B cell (primary cell): ENCODE measurements at regions not wholly inside any gene's neighbourhood (a gene's known extent, or its start where the extent isn't known, plus 50 kb on each side); places are given as distances from the start of the nearest gene placed in this dataset.

Experiments used
- ATAC-seq: fragments of 200-7000 bp; cut with Tn5 transposase; one replicate; pipeline ENCODE4 v1.10.0; 2021; ENCODE audit warnings: low read depth, mild to moderate bottlenecking, moderate number of reproducible peaks, moderate library complexity
- CTCF ChIA-PET: fragments of 350-600 bp; sonication (Branson Sonifier 250); formaldehyde crosslinking; loops from one replicate; lab custom pipeline; 2021; ENCODE audit warnings: antibody characterized with exemption, inconsistent platforms; lab: Charles Lee
- POLR2A ChIA-PET: fragments of 350-600 bp; sonication (Branson Sonifier 250); formaldehyde crosslinking; loops from one replicate; lab custom pipeline; 2021; ENCODE audit warnings: antibody characterized with exemption; lab: Charles Lee
- DNase-seq: peaks from one replicate; pipeline ENCODE4 v3.0.0; 2013
- H2AFZ ChIP-seq: 2 replicates; pipeline ENCODE4 v1.6.1; 2012; ENCODE audit warnings: mild to moderate bottlenecking, low read depth, low read length; ENCODE audit not compliant: insufficient read depth, poor library complexity, severe bottlenecking
- H3K27ac ChIP-seq, 2 donors: 1 replicate in 1 of 2; 2 replicates in 1 of 2; pipeline ENCODE4 v1.5.1; 2012 to 2013; ENCODE audit warnings: low read length in 2 of 2, mild to moderate bottlenecking in 2 of 2, moderate library complexity in 1 of 2
- H3K27me3 ChIP-seq, 4 experiments: fragments of 200-600 bp in 1 of 4; sonication (generic) in 1 of 4; replicated peaks in 1 of 4; 1 replicate in 2 of 4; 2 replicates in 2 of 4; pipeline versions ENCODE4 v1.6.1 to v1.7.0; 2013 to 2016; ENCODE audit warnings: low read length in 3 of 4, mild to moderate bottlenecking in 2 of 4, mixed read lengths in 1 of 4, moderate library complexity in 1 of 4; ENCODE audit not compliant: insufficient read depth in 4 of 4, control insufficient read depth in 3 of 4; ENCODE audit errors: control extremely low read depth in 1 of 4
- H3K36me3 ChIP-seq, 2 experiments: replicated peaks in 1 of 2; 1 replicate in 1 of 2; 2 replicates in 1 of 2; pipeline versions ENCODE4 v1.6.1 to v1.7.1; 2013; ENCODE audit warnings: low read length in 1 of 2; ENCODE audit not compliant: insufficient read depth in 2 of 2, control insufficient read depth in 1 of 2; ENCODE audit errors: control extremely low read depth in 1 of 2, extremely low read depth in 1 of 2
- H3K4me1 ChIP-seq, 2 donors: fragments of 200-600 bp in 1 of 2; sonication (generic) in 1 of 2; 1 replicate in 1 of 2; 2 replicates in 1 of 2; pipeline versions ENCODE4 v1.5.1 to v1.6.1; 2013 to 2017; ENCODE audit warnings: low read length in 2 of 2; ENCODE audit not compliant: control insufficient read depth in 2 of 2, insufficient read depth in 2 of 2
- H3K4me2 ChIP-seq: replicated peaks from 2 replicates; pipeline ENCODE3; 2012; ENCODE audit warnings: mild to moderate bottlenecking, low read depth, low read length; ENCODE audit not compliant: poor library complexity, severe bottlenecking
- H3K4me3 ChIP-seq, 5 experiments: fragments of 200-600 bp in 1 of 5; sonication (generic) in 1 of 5; 1 replicate in 3 of 5; 2 replicates in 2 of 5; pipeline versions ENCODE4 v1.5.1 to v1.7.0; 2011 to 2016; ENCODE audit warnings: low read length in 4 of 5, mild to moderate bottlenecking in 4 of 5, low read depth in 2 of 5, control low read depth in 1 of 5, moderate library complexity in 1 of 5; ENCODE audit not compliant: insufficient read depth in 1 of 5; ENCODE audit errors: control extremely low read depth in 1 of 5, extremely low read depth in 1 of 5
- H3K79me2 ChIP-seq: fragments of 200-600 bp; sonication (generic); one replicate; pipeline ENCODE4 v1.6.0; 2016; ENCODE audit warnings: low read length; ENCODE audit not compliant: control insufficient read depth, insufficient read depth
- H3K9ac ChIP-seq: fragments of 200-600 bp; sonication (generic); 2 replicates; pipeline ENCODE4 v1.6.1; 2017; ENCODE audit warnings: mild to moderate bottlenecking, low read length, moderate library complexity
- H3K9me3 ChIP-seq, 3 donors: one replicate each; pipeline versions ENCODE4 v1.6.1 to v1.7.1; 2013; ENCODE audit warnings: low read length in 2 of 3; ENCODE audit not compliant: control insufficient read depth in 2 of 3, insufficient read depth in 1 of 3; ENCODE audit errors: control extremely low read depth in 1 of 3
- H4K20me1 ChIP-seq: 2 replicates; pipeline ENCODE4 v1.6.0; 2012; ENCODE audit warnings: mild to moderate bottlenecking, low read length; ENCODE audit not compliant: insufficient read depth, control insufficient read depth, poor library complexity, severe bottlenecking
- H3K27ac Mint-ChIP-seq: one replicate; pipeline ENCODE4 v1.8.0; 2021; ENCODE audit warnings: mixed read lengths
- H3K27me3 Mint-ChIP-seq: one replicate; pipeline ENCODE4 v1.8.0; 2021; ENCODE audit warnings: mixed read lengths
- H3K4me1 Mint-ChIP-seq: one replicate; pipeline ENCODE4 v1.8.0; 2021; ENCODE audit warnings: mixed read lengths
- H3K4me3 Mint-ChIP-seq: one replicate; pipeline ENCODE4 v1.8.0; 2021; ENCODE audit warnings: mixed read lengths
- H3K9me3 Mint-ChIP-seq: one replicate; pipeline ENCODE4 v1.8.0; 2022; ENCODE audit warnings: mixed read lengths; ENCODE audit not compliant: insufficient read depth
- EZH2 ChIP-seq: IDR thresholded peaks from 2 replicates; pipeline ENCODE4 v1.6.1; 2012; ENCODE audit warnings: borderline replicate concordance, low read depth, mild to moderate bottlenecking, moderate library complexity, low read length; ENCODE audit not compliant: insufficient read depth, poor library complexity, severe bottlenecking
- WGBS: methylation state at CpG from one replicate; pipeline ENCODE4 v1.1.5; 2013; ENCODE audit warnings: missing lambda C conversion rate; ENCODE audit not compliant: insufficient coverage; 5-methylcytosine and 5-hydroxymethylcytosine counted together
- intact Hi-C: fragments of 100-400 bp; cut with micrococcal nuclease; formaldehyde crosslinking; loops from one replicate; pipeline ENCODE4 v1.10.0; 2022
- TF ChIP-seq, protein P1 (sequence below): fragments of 200-600 bp; IDR thresholded peaks from one replicate; pipeline ENCODE4 v1.8.0; 2022; ENCODE audit warnings: antibody characterized with exemption, mild to moderate bottlenecking

DNA sequence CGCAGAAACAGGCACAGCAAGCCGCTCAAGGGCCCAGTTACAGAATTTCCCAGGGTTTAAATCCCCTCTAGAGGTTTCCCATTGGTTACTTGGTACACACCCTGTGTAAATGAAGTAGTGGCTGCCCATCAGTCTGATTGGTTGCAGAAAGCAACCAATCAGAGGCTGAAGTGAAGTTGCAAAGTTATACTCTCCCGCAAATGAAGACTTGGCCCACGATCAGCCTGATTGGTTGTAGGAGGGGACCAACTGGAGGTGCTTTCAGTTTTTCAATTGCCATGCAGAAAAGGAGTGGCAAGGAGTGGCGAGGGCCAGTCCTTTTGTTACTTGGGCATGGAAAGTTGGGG is 909.2 kb upstream of the AUTS2 start:
- Histone ChIP-seq H2AFZ (no peak overlapping the region), H3K4me3 (no peak overlapping the region), H3K27ac (no peak overlapping the region), H3K9me3 (peaks cover 0 to 4% (median 0%) of the 10 kb centered on the region in 3 donors), H3K4me1 (no peaks in the 10 kb centered on the region), H3K36me3 (no peaks in the 10 kb centered on the region), H3K27me3 (no peaks in the 10 kb centered on the region), H3K4me2 (no peak overlapping the region), H3K9ac (no peak overlapping the region), H4K20me1 (no peaks in the 10 kb centered on the region), H3K79me2 (no peaks in the 10 kb centered on the region)
- no peak for TF ChIP-seq EZH2
- TF ChIP-seq, protein P1, sequence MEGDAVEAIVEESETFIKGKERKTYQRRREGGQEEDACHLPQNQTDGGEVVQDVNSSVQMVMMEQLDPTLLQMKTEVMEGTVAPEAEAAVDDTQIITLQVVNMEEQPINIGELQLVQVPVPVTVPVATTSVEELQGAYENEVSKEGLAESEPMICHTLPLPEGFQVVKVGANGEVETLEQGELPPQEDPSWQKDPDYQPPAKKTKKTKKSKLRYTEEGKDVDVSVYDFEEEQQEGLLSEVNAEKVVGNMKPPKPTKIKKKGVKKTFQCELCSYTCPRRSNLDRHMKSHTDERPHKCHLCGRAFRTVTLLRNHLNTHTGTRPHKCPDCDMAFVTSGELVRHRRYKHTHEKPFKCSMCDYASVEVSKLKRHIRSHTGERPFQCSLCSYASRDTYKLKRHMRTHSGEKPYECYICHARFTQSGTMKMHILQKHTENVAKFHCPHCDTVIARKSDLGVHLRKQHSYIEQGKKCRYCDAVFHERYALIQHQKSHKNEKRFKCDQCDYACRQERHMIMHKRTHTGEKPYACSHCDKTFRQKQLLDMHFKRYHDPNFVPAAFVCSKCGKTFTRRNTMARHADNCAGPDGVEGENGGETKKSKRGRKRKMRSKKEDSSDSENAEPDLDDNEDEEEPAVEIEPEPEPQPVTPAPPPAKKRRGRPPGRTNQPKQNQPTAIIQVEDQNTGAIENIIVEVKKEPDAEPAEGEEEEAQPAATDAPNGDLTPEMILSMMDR: no peak
- Mint-ChIP-seq H3K27ac (no peak overlapping the region), H3K27me3 (no peaks in the 10 kb centered on the region), H3K4me3 (no peak overlapping the region), H3K9me3 (no peaks in the 10 kb centered on the region), H3K4me1 (no peaks in the 10 kb centered on the region)
- no peak for DNase-seq
- CTCF ChIA-PET: no interaction called here
- POLR2A ChIA-PET: no interaction called here
- intact Hi-C loops: no loop called here
- 100% methylated on average over 2 of the region's 5 CpGs for WGBS
- no peak for ATAC-seq

DNA sequence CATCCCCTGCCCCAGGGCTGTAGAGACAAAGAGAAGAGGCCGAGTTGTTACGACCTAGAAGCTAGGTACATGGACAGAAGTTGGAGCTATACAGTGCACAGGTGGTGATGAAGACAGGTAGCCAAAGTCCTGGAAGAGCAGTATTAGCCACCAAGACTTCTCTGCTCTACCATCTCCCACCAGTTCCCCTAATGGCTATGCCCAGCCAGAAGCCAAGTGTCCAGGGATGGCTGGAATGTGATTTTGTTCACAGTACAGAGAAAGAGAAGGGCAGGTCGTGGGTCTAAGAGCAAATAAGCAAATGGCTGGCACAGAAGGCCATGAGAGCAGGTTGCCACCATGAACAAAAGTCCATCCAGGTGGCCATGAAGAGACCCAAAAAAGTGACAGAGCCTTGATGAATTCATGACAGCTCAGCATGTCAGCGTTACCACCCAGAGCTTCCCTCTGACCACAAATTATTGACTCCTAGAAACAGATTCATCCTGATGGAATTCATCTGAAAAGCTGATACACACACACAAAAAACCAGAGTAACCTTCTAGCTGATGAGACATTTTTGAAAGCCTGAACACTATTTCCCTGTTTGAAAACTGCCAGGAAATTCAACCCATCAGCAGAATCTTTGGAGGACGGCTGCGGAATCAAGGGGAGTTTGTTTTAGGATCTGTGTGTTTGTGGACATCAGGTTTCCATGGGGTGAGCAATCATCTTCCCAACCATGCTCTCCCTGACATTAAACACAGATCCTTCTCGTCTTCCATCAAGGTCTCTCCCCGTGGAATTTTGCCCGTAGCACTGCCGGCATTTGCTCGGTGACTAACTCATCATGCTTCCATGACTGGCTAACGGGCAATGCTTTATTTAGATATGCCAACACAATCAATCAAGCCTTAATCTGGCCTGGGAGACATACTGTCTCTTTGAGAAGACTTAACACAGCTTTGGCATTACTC is 906.7 kb upstream of the AUTS2 start:
- Histone ChIP-seq H3K79me2 (no peaks in the 10 kb centered on the region), H2AFZ (no peak overlapping the region), H4K20me1 (no peaks in the 10 kb centered on the region), H3K27me3 (no peaks in the 10 kb centered on the region), H3K4me1 (no peaks in the 10 kb centered on the region), H3K36me3 (no peaks in the 10 kb centered on the region), H3K4me3 (no peak overlapping the region), H3K27ac (no peak overlapping the region), H3K4me2 (no peak overlapping the region), H3K9me3 (no peaks in the 10 kb centered on the region), H3K9ac (no peak overlapping the region)
- Mint-ChIP-seq H3K4me3 (no peak overlapping the region), H3K4me1 (no peaks in the 10 kb centered on the region), H3K27ac (no peak overlapping the region), H3K9me3 (peaks cover 5% of the 10 kb centered on the region), H3K27me3 (no peaks in the 10 kb centered on the region)
- POLR2A ChIA-PET: no interaction called here
- ATAC-seq (no peak), DNase-seq (no peak)
- 86% methylated on average over 8 of the region's 12 CpGs for WGBS
- CTCF ChIA-PET: no interaction called here
- intact Hi-C loops: no loop called here
- TF ChIP-seq, protein P1: no peak
- TF ChIP-seq EZH2: no peak
